ENCODE measurements at regions not wholly inside any gene's neighbourhood (a gene's known extent, or its start where the extent isn't known, plus 50 kb on each side); places are given as distances from the start of the nearest gene placed in this dataset.
"Not testable (repeated sequence)": the region's sequence is repeated elsewhere in the genome, so short reads cannot be mapped to it uniquely, and the experiment has no call there.

DNA sequence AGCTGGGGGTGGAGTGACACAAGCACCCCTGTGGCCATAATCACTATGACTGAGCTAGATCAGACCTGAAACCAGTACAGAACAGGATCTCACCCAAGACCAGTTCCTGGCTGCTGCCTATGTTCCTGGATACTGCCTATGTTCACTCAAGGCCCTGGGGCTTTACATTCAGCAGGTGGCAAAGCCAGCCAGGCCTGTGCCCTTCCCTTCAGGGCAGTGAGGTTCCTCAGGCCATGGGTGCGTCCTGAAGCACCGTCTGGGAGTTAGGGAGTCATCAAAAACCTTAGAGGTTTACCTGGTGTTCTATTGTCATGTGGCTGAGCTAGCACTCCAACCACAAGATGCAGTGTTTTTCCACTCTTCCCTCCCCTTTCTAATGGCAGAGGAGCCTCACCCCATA, 419.8 kb downstream of the TMEM232 start:
- H3K36me3 ChIP-seq = no peaks in the 10 kb centered on the region
- H3K9me3 ChIP-seq = no peaks in the 10 kb centered on the region
- DNase-seq = no peak
- no peak overlapping the region for H3K4me3 ChIP-seq (ENCODE audit: low read depth, low read length)
- no peak for TF ChIP-seq CTCF (IDR thresholded peaks at IDR 0.05; ENCODE audit: low read depth, low read length)
- H3K4me1 ChIP-seq = no peaks in the 10 kb centered on the region
- no peaks in the 10 kb centered on the region for H3K27me3 ChIP-seq

- TF ChIP-seq CTCF (IDR thresholded peaks at IDR 0.05; ENCODE audit: low read depth, low read length) = no peak
- Histone ChIP-seq H3K4me3 (ENCODE audit: low read depth, low read length) (no peak overlapping the region), H3K27me3 (no peaks in the 10 kb centered on the region), H3K4me1 (no peaks in the 10 kb centered on the region), H3K9me3 (no peaks in the 10 kb centered on the region), H3K36me3 (no peaks in the 10 kb centered on the region)
- DNase-seq = no peak
Measured at GRCh38 chr5:110309222-110309621, 417.2 kb downstream of the TMEM232 start.

DNA sequence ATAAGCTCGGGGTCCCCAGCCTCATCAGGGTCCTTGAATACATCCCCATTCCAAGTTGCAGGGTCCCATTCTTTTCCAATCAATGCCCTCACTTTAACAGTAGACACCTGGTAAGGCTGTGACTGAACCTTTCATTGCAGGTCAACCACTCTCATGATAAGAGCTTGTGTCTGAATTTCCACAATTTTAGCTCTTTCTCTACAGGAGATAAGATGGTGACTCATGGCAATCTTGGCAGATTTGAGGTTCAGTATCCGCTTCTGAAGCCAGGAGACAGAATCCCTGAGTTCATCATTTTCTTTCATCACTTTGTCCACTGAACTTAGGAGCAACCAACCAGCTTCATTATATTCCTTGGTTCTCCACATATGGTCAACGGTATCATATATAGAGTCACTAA, 409.9 kb downstream of the TMEM232 start:
- not testable (repeated sequence) for H3K9me3 ChIP-seq

GRCh38 chr5:110321117-110321516, 405.4 kb downstream of the TMEM232 start:
- no peak for TF ChIP-seq CTCF (IDR thresholded peaks at IDR 0.05; ENCODE audit: low read depth, low read length)
- no peak for DNase-seq
- H3K27me3 ChIP-seq = no peaks in the 10 kb centered on the region

More for the DNA sequence above, 409.9 kb downstream of the TMEM232 start:
- H3K4me1 ChIP-seq; H3K4me3 ChIP-seq (ENCODE audit: low read depth, low read length); H3K36me3 ChIP-seq; DNase-seq; H3K27me3 ChIP-seq: not testable (repeated sequence)

GRCh38 chr5:110323357-110323756, 403.1 kb downstream of the TMEM232 start:
- Histone ChIP-seq H3K4me1 (no peaks in the 10 kb centered on the region), H3K36me3 (no peaks in the 10 kb centered on the region), H3K27me3 (no peaks in the 10 kb centered on the region), H3K4me3 (ENCODE audit: low read depth, low read length) (no peak overlapping the region), H3K9me3 (no peaks in the 10 kb centered on the region)
- no peak for DNase-seq
- no peak for TF ChIP-seq CTCF (IDR thresholded peaks at IDR 0.05; ENCODE audit: low read depth, low read length)

More at GRCh38 chr5:110321117-110321516, 405.4 kb downstream of the TMEM232 start:
- H3K36me3 ChIP-seq = no peaks in the 10 kb centered on the region
- no peak overlapping the region for H3K4me3 ChIP-seq (ENCODE audit: low read depth, low read length)
- no peaks in the 10 kb centered on the region for H3K9me3 ChIP-seq
- no peaks in the 10 kb centered on the region for H3K4me1 ChIP-seq

GRCh38 chr5:110323832-110324231, 402.6 kb downstream of the TMEM232 start:
- Histone ChIP-seq H3K36me3 (no peaks in the 10 kb centered on the region), H3K27me3 (no peaks in the 10 kb centered on the region), H3K4me1 (no peaks in the 10 kb centered on the region), H3K9me3 (no peaks in the 10 kb centered on the region), H3K4me3 (ENCODE audit: low read depth, low read length) (no peak overlapping the region)
- DNase-seq = no peak
- TF ChIP-seq CTCF (IDR thresholded peaks at IDR 0.05; ENCODE audit: low read depth, low read length) = no peak

GRCh38 chr5:110324876-110325275, 401.6 kb downstream of the TMEM232 start:
- Histone ChIP-seq H3K4me3 (ENCODE audit: low read depth, low read length) (no peak overlapping the region), H3K36me3 (no peaks in the 10 kb centered on the region), H3K4me1 (no peaks in the 10 kb centered on the region), H3K9me3 (no peaks in the 10 kb centered on the region), H3K27me3 (no peaks in the 10 kb centered on the region)
- DNase-seq = no peak
- TF ChIP-seq CTCF (IDR thresholded peaks at IDR 0.05; ENCODE audit: low read depth, low read length) = no peak
